GM12891 (cell line): ENCODE measurements at regions not wholly inside any gene's neighbourhood (a gene's known extent, or its start where the extent isn't known, plus 50 kb on each side); places are given as distances from the start of the nearest gene placed in this dataset.

Experiments used
- PAX5 ChIP-seq: IDR thresholded peaks from 2 replicates; pipeline ENCODE4 v1.6.1; 2011; ENCODE audit warnings: low read length, moderate library complexity, mild to moderate bottlenecking; ENCODE audit not compliant: insufficient read depth, severe bottlenecking
- POLR2A ChIP-seq: IDR thresholded peaks from 2 replicates; pipeline ENCODE4 v1.6.1; 2011; ENCODE audit warnings: low read depth, low read length, control low read depth
- POLR2AphosphoS5 ChIP-seq: IDR thresholded peaks from 2 replicates; pipeline ENCODE4 v1.6.1; 2011; ENCODE audit warnings: low read depth, low read length, control low read depth
- POU2F2 ChIP-seq: IDR thresholded peaks from 2 replicates; pipeline ENCODE4 v1.6.1; 2011; ENCODE audit warnings: low read depth, mild to moderate bottlenecking, control low read depth, low read length, moderate library complexity
- TAF1 ChIP-seq: IDR thresholded peaks from 2 replicates; pipeline ENCODE4 v1.6.1; 2011; ENCODE audit warnings: low read depth, low read length, control low read depth

- TF ChIP-seq TAF1: no peak
- no peak for TF ChIP-seq POLR2AphosphoS5
- TF ChIP-seq POLR2A: no peak
- no peak for TF ChIP-seq POU2F2
- no peak for TF ChIP-seq PAX5
These were observed 56.9 kb upstream of the WIPF1 start for GRCh38 chr2:174654419-174654941.
